Left lung (tissue), 4 donors: ENCODE measurements at regions not wholly inside any gene's neighbourhood (a gene's known extent, or its start where the extent isn't known, plus 50 kb on each side); places are given as distances from the start of the nearest gene placed in this dataset.

Experiments used
- ATAC-seq: fragments of 200-7000 bp; cut with Tn5 transposase; one replicate; pipeline ENCODE4 v1.9.1; 2020; ENCODE audit warnings: moderate library complexity
- DNase-seq, 4 donors: peaks; one replicate each; pipeline ENCODE4 v3.0.0-alpha.2; 2013 to 2020
- H3K27ac ChIP-seq, 2 donors: fragments of 200-600 bp; sonication (generic) in 1 of 2; one replicate each; pipeline versions ENCODE4 v1.5.0 to v1.8.0; 2020 to 2021
- H3K27me3 ChIP-seq, 2 donors: fragments of 200-600 bp; sonication (generic) in 1 of 2; one replicate each; pipeline versions ENCODE4 v1.5.0 to v1.8.0; 2020 to 2021
- H3K36me3 ChIP-seq, 2 donors: fragments of 200-600 bp; sonication (generic) in 1 of 2; one replicate each; pipeline versions ENCODE4 v1.5.0 to v1.8.0; 2020 to 2021
- H3K4me1 ChIP-seq, 2 donors: fragments of 200-600 bp; one replicate each; pipeline ENCODE4 v1.8.0; 2021
- H3K4me3 ChIP-seq, 2 donors: fragments of 200-600 bp; sonication (generic) in 1 of 2; one replicate each; pipeline versions ENCODE4 v1.5.0 to v1.8.0; 2020 to 2021; ENCODE audit warnings: mild to moderate bottlenecking in 1 of 2
- H3K9me3 ChIP-seq, 2 donors: fragments of 200-600 bp; sonication (generic) in 1 of 2; one replicate each; pipeline versions ENCODE4 v1.5.0 to v1.8.0; 2020 to 2021
- intact Hi-C, 2 donors: fragments of 100-400 bp; cut with DNase I; formaldehyde crosslinking; loops; one replicate each; pipeline versions ENCODE4 v1.11.2 to v1.14.2; 2022
- TF ChIP-seq, protein P1 (sequence below), 2 donors: fragments of 200-600 bp; sonication (generic) in 1 of 2; IDR thresholded peaks; one replicate each; pipeline versions ENCODE4 v1.5.0 to v1.8.0; 2021; ENCODE audit warnings: antibody characterized with exemption in 2 of 2
- donor health status: DM: no; HTN: yes; CAD: no.
- donor health status: DM: no; HTN: no; CAD: no.

DNA sequence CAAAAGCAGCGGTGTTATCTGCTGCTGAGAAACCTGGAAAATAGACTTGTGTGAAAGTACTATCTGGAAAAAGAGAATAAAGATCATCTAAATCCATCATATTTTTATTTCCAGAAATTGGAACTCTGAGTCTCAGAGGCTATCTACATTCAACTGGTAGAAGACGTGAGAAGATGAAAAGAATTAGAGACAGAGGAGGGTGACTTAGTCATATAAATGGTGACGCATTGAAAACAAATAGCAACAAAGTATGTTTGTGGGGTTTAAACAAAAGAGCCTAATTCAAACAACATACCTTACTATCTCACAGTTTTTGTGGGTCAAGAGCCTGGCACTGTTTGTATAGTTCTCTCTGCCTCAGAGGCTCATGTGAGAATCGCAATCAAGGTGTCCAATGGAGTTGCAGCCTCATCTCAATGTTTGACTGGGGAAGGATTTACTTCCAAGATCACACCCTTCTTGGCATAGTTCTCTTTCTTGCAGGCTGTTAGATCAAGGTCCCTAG lies 757.1 kb upstream of the SLC35B3 start:
- ATAC-seq = no peak
- H3K36me3 ChIP-seq = no peaks in the 10 kb centered on the region
- no peak overlapping the region for H3K27ac ChIP-seq
- no peak overlapping the region for H3K4me3 ChIP-seq
- H3K9me3 ChIP-seq = no peaks in the 10 kb centered on the region
- no peaks in the 10 kb centered on the region for H3K4me1 ChIP-seq
- TF ChIP-seq, protein P1, sequence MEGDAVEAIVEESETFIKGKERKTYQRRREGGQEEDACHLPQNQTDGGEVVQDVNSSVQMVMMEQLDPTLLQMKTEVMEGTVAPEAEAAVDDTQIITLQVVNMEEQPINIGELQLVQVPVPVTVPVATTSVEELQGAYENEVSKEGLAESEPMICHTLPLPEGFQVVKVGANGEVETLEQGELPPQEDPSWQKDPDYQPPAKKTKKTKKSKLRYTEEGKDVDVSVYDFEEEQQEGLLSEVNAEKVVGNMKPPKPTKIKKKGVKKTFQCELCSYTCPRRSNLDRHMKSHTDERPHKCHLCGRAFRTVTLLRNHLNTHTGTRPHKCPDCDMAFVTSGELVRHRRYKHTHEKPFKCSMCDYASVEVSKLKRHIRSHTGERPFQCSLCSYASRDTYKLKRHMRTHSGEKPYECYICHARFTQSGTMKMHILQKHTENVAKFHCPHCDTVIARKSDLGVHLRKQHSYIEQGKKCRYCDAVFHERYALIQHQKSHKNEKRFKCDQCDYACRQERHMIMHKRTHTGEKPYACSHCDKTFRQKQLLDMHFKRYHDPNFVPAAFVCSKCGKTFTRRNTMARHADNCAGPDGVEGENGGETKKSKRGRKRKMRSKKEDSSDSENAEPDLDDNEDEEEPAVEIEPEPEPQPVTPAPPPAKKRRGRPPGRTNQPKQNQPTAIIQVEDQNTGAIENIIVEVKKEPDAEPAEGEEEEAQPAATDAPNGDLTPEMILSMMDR (IDR thresholded peaks at IDR 0.05) = no peak
- DNase-seq = no peak
- intact Hi-C loops = no loop called here
- H3K27me3 ChIP-seq = no peaks in the 10 kb centered on the region

DNA sequence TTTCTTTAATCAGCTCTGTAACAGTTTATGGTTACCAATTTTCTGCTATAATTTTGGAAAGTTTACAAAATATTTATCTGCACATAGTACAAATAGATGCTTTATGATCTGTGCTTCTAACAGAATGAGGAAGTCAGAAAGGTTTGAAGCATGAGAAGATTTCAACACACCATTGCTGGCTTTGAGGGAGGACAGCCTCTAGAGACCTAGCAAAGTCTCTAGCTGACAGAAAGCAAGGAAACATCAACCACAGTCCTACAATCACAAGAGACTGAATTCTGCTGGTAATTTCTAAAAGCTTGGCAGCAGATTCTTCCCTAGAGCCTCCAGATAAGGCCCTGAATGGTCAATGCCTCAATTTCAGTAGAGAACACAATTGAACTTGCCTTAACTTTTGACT lies 750.8 kb upstream of the SLC35B3 start:
- no peaks in the 10 kb centered on the region for H3K9me3 ChIP-seq
- DNase-seq = no peak
- H3K27ac ChIP-seq = no peak overlapping the region
- no peak overlapping the region for H3K4me3 ChIP-seq
- no peaks in the 10 kb centered on the region for H3K27me3 ChIP-seq
- TF ChIP-seq, protein P1 (IDR thresholded peaks at IDR 0.05) = no peak
- intact Hi-C loops = no loop called here
- ATAC-seq = no peak
- H3K36me3 ChIP-seq = no peaks in the 10 kb centered on the region
- no peaks in the 10 kb centered on the region for H3K4me1 ChIP-seq

- intact Hi-C loops = no loop called here
- Histone ChIP-seq H3K4me3 (no peak overlapping the region), H3K36me3 (no peaks in the 10 kb centered on the region), H3K27me3 (no peaks in the 10 kb centered on the region), H3K4me1 (no peaks in the 10 kb centered on the region), H3K9me3 (peaks cover 0 to 6% of the 10 kb centered on the region in 2 donors), H3K27ac (no peak overlapping the region)
- DNase-seq (no peak), ATAC-seq (no peak)
- TF ChIP-seq, protein P1 (IDR thresholded peaks at IDR 0.05) = no peak
These were observed 742.7 kb upstream of the SLC35B3 start for GRCh38 chr6:9178071-9178470.

- peaks cover 0 to 10% of the 10 kb centered on the region in 2 donors for H3K9me3 ChIP-seq
- no peaks in the 10 kb centered on the region for H3K4me1 ChIP-seq
- DNase-seq (no peak), ATAC-seq (no peak)
- intact Hi-C loops = no loop called here
- H3K27me3 ChIP-seq = no peaks in the 10 kb centered on the region
- H3K4me3 ChIP-seq = no peak overlapping the region
- no peak overlapping the region for H3K27ac ChIP-seq
- no peaks in the 10 kb centered on the region for H3K36me3 ChIP-seq
- TF ChIP-seq, protein P1 (IDR thresholded peaks at IDR 0.05) = no peak
These were observed 737.9 kb upstream of the SLC35B3 start for GRCh38 chr6:9173229-9173628.

DNA sequence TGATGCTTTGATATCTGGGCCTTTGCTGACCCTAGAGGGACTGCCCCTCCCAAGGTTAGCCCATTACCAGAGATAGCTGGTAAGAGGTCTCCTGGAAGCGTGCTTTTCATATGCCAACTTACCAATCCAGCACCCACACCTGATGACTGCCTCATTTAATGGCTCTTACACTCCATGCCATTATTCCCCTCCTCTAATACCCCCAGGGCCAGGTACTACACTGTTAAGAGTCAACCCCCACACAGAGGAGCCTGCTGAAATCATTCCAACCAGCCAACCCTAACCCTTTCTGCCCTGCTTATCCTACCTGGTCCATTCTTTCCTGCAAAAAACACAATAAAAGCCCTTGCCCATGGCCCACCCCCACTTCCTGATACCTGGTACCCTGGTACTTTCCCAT lies 736.8 kb upstream of the SLC35B3 start:
- no peaks in the 10 kb centered on the region for H3K36me3 ChIP-seq
- H3K27me3 ChIP-seq = no peaks in the 10 kb centered on the region
- ATAC-seq (no peak), DNase-seq (no peak)
- no peak overlapping the region for H3K27ac ChIP-seq
- H3K4me1 ChIP-seq = no peaks in the 10 kb centered on the region
- TF ChIP-seq, protein P1 (IDR thresholded peaks at IDR 0.05) = no peak
- intact Hi-C loops = no loop called here
- peaks cover 0 to 10% of the 10 kb centered on the region in 2 donors for H3K9me3 ChIP-seq
- no peak overlapping the region for H3K4me3 ChIP-seq
